Left renal cortex interstitium (tissue), 4 donors: ENCODE measurements at regions not wholly inside any gene's neighbourhood (a gene's known extent, or its start where the extent isn't known, plus 50 kb on each side); places are given as distances from the start of the nearest gene placed in this dataset.
"Not testable (repeated sequence)": the region's sequence is repeated elsewhere in the genome, so short reads cannot be mapped to it uniquely, and the experiment has no call there.

Source experiments
- DNase-seq, 4 donors: peaks; one replicate each; pipeline ENCODE4 v3.0.0-alpha.2; 2013; ENCODE audit warnings: low read depth in 4 of 4, low spot score in 2 of 4, missing footprints in 1 of 4

DNA sequence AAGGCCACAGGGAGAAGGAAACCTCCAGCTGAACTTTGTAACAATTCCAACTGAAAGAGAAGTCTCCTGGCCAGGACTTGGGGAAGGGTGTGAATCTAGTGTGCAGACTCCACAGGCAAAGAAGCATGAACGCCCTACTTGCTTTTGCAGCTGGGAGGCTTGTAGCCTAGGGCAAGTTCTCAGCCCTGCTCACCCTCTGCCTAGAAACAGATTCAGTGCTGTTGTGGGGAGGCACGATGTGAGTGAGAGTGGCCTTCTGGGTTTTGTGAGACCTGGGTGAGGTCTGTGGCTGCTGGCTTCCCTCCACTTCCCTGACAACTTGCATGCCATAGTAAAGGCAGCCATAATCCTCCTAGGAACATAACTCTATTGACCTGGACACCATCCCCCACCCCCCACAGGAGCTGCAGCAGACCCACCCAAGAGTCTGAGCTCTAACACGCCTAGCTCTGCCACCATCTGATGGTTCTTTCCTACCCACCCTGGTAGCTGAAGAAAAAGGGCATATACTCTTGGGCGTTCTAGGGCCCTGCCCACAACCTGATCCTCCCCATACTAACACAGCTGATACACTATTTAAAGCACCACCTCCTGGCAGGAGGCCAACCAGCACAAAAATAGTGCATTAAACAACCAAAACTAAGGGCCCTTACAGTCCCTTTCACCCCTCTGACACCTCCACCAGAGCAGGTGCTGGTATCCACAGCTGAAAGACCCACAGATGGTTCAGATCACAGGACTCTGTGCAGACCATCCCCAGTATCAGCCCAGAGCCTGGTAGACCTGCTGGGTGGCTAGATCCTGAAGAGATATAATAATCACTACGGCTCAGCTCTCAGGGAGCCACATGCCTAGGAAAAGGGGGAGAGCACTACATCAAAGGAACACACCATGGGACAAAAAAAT, 426.5 kb downstream of the IGSF11 start:
- DNase-seq: no peak

DNA sequence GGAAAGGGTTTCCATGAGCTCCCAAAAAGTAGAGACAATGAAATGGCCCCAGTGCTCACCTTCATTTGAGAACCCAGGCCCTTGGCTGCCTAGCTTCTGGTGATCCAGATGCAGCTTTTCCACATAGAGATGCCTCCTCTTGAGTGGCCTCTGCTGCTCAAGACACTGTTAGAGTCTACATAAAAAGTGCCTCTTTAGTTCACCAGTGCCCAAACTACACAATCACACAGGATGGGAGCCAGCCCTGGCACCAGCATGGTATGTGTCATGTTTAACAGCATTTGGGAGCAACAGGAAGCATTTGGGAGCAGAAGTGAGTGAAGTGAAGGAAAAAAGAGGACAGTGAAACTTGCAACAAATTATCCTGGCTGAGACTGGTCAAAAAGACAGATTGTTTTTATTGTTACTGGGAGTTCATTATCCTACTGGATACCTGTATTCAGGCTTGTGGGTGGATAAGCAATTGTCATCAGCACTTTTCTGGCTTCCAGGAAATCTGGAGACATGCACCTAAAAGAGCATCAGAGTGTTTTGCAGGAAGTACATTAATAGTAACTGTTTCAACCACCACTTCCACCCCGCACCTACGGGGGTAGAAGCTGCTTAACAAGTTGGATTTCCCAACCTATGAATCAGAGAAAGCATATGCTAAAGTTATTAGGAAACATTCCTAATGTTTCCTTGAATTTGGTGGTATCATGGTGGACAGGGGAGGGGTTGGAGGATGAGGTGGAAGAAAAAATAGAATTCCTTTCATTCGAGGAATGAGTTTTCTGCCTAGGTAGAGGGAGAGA, 416.2 kb downstream of the IGSF11 start:
- DNase-seq: no peak

GRCh38 chr3:118626453-118626852, 408.2 kb downstream of the IGSF11 start:
- DNase-seq: no peak

GRCh38 chr3:118628704-118629341, 405.8 kb downstream of the IGSF11 start:
- peak in 3 of 4 donors; percentile 41 to 73 (median 42) for DNase-seq

DNA sequence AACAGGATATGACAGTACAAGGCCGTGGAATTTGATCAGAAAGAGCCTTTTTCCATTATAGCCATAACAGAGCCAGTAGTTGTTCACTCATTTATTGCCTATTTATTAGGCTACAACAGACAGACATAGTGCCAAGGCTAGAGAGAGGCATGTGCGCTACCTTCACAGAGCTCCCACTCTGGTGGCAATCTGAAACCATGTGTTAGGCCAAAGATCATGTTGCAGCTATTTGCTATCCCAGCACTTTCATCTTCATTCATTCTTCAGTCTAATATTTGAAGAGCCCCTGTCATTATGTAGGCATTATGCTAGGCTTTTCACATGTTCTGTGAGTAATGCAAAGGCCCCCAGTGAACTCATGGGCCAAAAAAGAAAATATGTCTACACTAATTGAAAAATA, 404.8 kb downstream of the IGSF11 start:
- DNase-seq: no peak

- no peak for DNase-seq
Measured at GRCh38 chr3:118635711-118636110, 398.9 kb downstream of the IGSF11 start.

GRCh38 chr3:118636841-118637240, 397.8 kb downstream of the IGSF11 start:
- no peak for DNase-seq

- DNase-seq: no peak
Measured at GRCh38 chr3:118637846-118638245, 396.8 kb downstream of the IGSF11 start.

DNA sequence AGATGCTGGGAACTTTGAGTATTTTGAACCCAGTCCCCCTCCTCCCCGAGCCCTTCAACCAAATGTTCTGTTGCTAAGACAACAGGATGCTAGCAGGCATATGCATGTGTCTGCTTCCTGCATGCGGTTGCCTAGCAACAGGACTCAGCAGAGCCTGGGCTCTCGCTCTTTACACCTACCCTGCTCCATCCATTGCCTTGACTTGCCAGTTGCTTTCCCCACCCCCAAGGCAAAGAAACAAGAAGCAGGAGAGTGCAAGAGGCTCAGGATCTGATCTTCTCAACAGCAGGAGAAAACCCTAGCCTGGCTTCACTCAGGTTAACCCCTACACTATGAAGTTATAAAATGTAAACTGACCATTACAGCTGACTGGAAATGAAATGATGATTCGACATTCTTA, 393.0 kb downstream of the IGSF11 start:
- DNase-seq: peak in 1 of 4 donors; percentile 8

DNA sequence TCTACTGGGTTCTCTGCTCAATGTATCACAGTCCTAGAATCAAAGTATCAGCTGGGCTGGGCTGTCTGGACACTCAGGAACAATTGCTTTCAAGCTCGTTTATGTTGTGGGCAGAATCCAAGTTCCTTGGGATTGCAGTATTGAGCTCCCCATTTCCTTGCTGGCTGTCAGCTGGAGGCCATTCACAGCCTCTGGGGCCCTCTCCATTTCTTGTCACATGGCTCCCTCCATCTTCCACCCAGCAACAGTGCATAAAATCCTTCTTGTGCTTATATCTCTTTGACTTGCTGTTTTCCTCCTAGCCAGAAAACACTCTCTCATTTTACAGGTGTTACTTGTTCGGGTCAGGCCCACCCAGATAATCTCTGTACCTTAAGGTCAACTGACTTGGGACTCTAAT, 363.5 kb downstream of the IGSF11 start:
- no peak for DNase-seq

DNA sequence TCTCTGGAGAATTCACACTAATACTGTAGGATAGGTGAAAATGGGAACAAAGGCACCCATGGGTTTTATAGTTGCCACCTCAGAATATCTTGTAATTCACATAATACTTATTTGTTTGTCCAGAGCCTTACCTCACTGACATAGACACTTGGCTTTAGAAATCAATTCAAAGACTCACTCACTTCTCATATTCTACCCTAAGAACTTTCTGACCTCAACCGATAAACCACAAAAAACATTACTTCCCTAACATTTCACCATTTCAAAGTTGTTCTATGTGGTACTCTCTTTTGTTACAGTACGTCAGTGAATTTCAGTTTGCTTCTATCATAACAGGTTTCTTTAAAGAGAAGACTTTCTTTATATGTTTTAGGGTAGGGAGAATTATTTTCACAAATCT, 359.3 kb downstream of the IGSF11 start:
- DNase-seq: no peak

GRCh38 chr3:118678663-118679062, 356.0 kb downstream of the IGSF11 start:
- DNase-seq: not testable (repeated sequence)

DNA sequence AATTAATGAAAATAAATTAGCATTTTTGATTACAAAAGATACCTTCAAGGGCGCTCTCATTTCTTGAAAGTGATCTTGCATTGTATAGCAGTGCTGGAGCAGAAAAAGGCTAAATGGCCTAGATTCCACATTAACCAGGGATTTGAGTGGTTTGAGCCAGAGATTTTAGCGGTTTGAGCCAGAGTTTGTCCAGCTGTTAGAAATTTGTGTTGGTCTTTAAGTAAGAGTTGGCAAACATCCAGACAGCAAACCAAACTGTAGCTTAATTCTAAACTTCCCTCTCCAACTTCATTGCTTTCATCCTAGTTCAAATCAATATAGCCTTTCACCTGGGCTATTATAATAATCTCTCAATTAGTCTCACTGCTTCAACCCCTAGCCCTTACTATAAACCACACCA, 351.7 kb downstream of the IGSF11 start:
- peak in 3 of 4 donors; percentile 13 to 54 (median 38) for DNase-seq

GRCh38 chr3:118683636-118684035, 351.0 kb downstream of the IGSF11 start:
- no peak for DNase-seq

GRCh38 chr3:118688396-118688884, 346.2 kb downstream of the IGSF11 start:
- no peak for DNase-seq

DNA sequence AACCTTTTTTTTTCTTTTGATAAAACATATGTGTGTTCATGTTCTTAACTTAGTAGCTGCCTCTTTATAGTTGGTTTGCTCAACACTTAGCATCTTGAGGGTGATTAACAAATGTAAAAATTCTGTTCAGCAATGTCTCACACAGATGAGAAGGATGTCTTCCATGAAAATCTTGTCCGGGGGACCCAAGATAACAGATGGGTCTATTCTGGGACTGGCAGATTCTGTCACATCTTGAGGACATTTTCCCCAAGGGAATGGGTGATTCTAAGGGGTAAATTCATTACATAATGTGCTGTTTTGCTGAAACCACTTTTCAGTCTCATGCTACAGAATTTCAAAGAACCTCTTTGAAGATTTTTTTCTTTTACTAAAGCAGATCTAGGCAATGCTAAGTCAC, 342.2 kb downstream of the IGSF11 start:
- no peak for DNase-seq

DNA sequence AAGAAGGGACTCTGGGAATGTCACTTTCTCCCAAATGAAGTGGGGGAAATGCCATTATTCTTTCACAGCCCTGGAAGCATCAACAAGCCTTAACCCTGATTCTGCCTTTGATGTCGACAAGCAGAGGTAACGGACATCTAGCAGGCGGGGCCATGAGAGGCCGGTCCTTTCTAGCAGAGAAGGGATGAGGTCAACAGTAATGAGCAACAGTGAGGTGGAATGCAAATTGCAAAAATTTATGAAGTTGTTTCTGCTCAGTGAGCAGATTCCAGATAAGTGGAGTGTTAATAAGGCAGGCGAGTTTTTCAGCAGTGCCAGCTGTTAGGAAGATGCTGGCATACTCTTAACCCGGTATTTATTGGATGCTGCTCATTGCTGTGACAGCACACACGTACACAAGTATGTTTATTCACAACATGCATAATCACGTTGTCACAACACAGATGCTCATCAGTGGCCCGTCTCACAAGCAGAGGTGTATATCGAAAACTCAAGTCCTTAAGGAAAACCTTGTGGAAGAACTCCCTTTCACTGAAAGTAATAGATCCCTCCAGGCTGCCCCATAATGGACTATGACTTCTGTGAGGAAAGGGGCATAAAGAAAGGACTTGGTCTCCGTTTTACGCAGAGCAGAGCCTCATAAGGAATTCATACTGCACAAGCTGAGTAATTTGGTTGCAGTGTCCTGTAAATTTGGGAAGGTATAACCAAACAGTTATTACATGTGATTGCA, 329.0 kb downstream of the IGSF11 start:
- no peak for DNase-seq

- DNase-seq: no peak
Measured at GRCh38 chr3:118707991-118708390, 326.7 kb downstream of the IGSF11 start.

DNA sequence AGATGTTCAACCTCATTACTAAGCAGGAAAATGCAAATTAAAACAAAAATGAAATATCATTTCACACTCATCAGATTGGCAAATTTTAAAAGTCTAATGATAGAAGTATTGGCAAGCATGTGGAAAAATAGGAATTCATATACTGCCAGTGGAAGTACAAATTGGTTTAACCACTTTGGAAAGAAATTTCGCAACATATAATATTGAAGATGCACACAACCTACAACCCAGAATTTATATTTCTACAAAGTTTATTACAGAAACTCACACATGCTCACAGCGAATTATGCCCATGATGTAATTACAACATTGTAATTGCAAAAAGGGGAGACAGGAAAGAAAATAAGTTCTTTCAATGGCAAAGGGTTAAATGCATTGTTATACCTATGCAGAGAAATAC, 324.1 kb downstream of the IGSF11 start:
- no peak for DNase-seq

DNA sequence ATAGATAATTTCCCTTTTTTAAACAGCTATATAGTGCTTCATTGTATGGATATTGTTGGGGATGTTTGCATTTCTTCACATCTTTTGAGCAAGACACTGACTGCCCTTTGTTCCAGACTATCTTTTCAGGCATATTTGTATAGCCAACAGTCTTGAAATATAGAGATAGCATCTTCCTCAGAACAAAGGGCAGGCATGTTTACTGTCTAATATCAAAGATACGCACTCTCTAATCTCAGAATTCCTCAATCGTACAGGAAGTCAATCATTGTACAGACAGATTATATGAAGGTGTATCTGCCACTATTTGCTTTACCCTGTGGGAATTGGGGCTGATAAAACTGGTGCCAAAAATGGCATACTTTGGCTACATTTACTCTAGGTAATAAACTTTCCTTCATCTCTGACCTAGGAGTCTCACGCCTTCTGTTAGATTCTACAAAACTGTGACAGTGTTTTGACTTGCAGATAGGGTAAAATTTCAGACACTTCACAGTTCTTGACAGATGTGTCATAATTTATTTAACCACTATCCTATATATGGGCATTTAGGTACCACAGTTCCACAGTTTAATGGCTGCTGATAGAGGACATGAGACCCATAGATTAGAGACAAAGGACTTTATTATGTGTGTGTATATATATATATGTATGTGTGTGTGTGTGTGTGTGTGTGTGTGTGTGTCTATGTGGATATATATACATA, 321.0 kb downstream of the IGSF11 start:
- DNase-seq: no peak
